ENCODE measurements at regions not wholly inside any gene's neighbourhood (a gene's known extent, or its start where the extent isn't known, plus 50 kb on each side); places are given as distances from the start of the nearest gene placed in this dataset.

DNA sequence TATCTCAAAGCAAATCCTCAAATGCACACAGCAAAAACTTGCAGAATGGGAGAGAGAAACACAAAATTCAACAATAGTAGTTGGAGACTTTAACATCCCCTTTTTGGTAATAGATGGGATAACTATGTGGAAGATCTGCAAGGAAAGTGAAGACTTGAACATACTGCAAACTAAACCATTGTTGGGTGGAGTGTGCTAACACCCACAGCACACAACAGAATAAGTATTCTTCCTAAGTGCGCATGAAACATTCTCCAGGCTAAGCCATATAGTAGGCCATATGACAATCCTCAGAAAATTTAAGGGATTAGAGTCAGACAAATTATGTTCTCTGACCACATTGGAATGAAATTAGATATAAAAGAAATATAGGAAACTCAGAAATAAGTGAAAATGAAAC, 230.6 kb downstream of the FBXO15 start:
- TF ChIP-seq, protein P1, sequence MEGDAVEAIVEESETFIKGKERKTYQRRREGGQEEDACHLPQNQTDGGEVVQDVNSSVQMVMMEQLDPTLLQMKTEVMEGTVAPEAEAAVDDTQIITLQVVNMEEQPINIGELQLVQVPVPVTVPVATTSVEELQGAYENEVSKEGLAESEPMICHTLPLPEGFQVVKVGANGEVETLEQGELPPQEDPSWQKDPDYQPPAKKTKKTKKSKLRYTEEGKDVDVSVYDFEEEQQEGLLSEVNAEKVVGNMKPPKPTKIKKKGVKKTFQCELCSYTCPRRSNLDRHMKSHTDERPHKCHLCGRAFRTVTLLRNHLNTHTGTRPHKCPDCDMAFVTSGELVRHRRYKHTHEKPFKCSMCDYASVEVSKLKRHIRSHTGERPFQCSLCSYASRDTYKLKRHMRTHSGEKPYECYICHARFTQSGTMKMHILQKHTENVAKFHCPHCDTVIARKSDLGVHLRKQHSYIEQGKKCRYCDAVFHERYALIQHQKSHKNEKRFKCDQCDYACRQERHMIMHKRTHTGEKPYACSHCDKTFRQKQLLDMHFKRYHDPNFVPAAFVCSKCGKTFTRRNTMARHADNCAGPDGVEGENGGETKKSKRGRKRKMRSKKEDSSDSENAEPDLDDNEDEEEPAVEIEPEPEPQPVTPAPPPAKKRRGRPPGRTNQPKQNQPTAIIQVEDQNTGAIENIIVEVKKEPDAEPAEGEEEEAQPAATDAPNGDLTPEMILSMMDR (IDR thresholded peaks at IDR 0.05) = no peak
- no peak for TF ChIP-seq EP300 (IDR thresholded peaks at IDR 0.05)
- no peak for TF ChIP-seq POLR2AphosphoS5 (IDR thresholded peaks at IDR 0.05)
